Liver (tissue), 3 donors: ENCODE measurements at regions not wholly inside any gene's neighbourhood (a gene's known extent, or its start where the extent isn't known, plus 50 kb on each side); places are given as distances from the start of the nearest gene placed in this dataset.

Source experiments
- EGR1 ChIP-seq, 2 donors: IDR thresholded peaks; 2 replicates each; pipeline ENCODE4 v1.6.1; 2016 to 2018; ENCODE audit warnings: antibody characterized with exemption in 2 of 2, low read depth in 2 of 2
- FOXA1 ChIP-seq: IDR thresholded peaks from 2 replicates; pipeline ENCODE4 v1.6.1; 2016; ENCODE audit warnings: antibody characterized with exemption
- GABPA ChIP-seq, 2 donors: IDR thresholded peaks in 1 of 2; conservative IDR thresholded peaks in 1 of 2; 2 replicates each; pipeline ENCODE4 v1.6.1; 2016; ENCODE audit warnings: antibody characterized with exemption in 2 of 2, mild to moderate bottlenecking in 1 of 2, moderate library complexity in 1 of 2
- JUND ChIP-seq, 2 donors: IDR thresholded peaks; 2 replicates each; pipeline ENCODE4 v1.6.1; 2016; ENCODE audit warnings: antibody characterized with exemption in 2 of 2
- RAD21 ChIP-seq, 2 donors: IDR thresholded peaks; 2 replicates each; pipeline ENCODE4 v1.6.1; 2016; ENCODE audit warnings: antibody characterized with exemption in 2 of 2, mild to moderate bottlenecking in 2 of 2
- RXRA ChIP-seq, 2 donors: IDR thresholded peaks; 2 replicates each; pipeline ENCODE4 v1.6.1; 2017 to 2018; ENCODE audit warnings: antibody characterized with exemption in 2 of 2, mild to moderate bottlenecking in 1 of 2
- SP1 ChIP-seq: IDR thresholded peaks from 2 replicates; pipeline ENCODE4 v1.6.1; 2018; ENCODE audit warnings: antibody characterized with exemption, mild to moderate bottlenecking
- TAF1 ChIP-seq: conservative IDR thresholded peaks from 2 replicates; pipeline ENCODE4 v1.6.1; 2016; ENCODE audit warnings: antibody characterized with exemption, mild to moderate bottlenecking
- YY1 ChIP-seq: IDR thresholded peaks from 2 replicates; pipeline ENCODE4 v1.6.1; 2016; ENCODE audit warnings: antibody characterized with exemption, mild to moderate bottlenecking
- TF ChIP-seq, protein P1 (sequence below): fragments of 150-350 bp; IDR thresholded peaks from 2 replicates; pipeline ENCODE4 v1.5.1; 2017; ENCODE audit warnings: improper control_type of control experiment, low read depth, low read length; ENCODE audit not compliant: missing input control
- TF ChIP-seq, protein P2 (sequence below): IDR thresholded peaks from 2 replicates; pipeline ENCODE4 v1.6.1; 2016; ENCODE audit warnings: antibody characterized with exemption, mild to moderate bottlenecking
- TF ChIP-seq, protein P3 (sequence below): IDR thresholded peaks from 2 replicates; pipeline ENCODE4 v1.6.1; 2016; ENCODE audit warnings: antibody characterized with exemption
- TF ChIP-seq, protein P4 (sequence below): IDR thresholded peaks from 2 replicates; pipeline ENCODE4 v1.6.1; 2016; ENCODE audit warnings: antibody characterized with exemption
- donor health status: healthy.
- donor health status: healthy.

DNA sequence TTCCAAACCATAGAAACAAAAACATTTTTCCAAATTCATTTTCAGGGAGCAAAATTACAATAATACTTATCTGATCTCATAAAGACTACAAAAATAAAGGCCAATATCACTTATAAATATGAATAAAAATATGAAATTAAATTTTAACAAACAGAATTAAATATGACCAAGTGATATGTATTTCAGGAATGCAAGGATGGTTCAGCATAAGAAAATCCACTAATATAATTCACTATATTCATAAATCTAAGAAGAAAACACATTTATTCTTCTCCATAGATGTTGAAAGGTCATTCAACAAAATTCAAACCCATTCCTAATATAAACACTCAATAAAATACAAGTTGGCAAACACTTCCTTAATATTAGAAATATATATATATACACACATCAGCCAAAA lies 115.2 kb upstream of the TMEM168 start:
- TF ChIP-seq, protein P1, sequence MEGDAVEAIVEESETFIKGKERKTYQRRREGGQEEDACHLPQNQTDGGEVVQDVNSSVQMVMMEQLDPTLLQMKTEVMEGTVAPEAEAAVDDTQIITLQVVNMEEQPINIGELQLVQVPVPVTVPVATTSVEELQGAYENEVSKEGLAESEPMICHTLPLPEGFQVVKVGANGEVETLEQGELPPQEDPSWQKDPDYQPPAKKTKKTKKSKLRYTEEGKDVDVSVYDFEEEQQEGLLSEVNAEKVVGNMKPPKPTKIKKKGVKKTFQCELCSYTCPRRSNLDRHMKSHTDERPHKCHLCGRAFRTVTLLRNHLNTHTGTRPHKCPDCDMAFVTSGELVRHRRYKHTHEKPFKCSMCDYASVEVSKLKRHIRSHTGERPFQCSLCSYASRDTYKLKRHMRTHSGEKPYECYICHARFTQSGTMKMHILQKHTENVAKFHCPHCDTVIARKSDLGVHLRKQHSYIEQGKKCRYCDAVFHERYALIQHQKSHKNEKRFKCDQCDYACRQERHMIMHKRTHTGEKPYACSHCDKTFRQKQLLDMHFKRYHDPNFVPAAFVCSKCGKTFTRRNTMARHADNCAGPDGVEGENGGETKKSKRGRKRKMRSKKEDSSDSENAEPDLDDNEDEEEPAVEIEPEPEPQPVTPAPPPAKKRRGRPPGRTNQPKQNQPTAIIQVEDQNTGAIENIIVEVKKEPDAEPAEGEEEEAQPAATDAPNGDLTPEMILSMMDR, result no peak
- TF ChIP-seq EGR1 (IDR thresholded peaks at IDR 0.05; ENCODE audit: low read depth in 2 of 2) (no peak), FOXA1 (no peak), RAD21 (IDR thresholded peaks at IDR 0.05) (no peak), GABPA (IDR thresholded peaks at IDR 0.05 in 1 of 2, conservative IDR thresholded peaks at IDR 0.05 in 1 of 2) (no peak), YY1 (no peak), JUND (IDR thresholded peaks at IDR 0.05) (no peak), TAF1 (no peak), SP1 (no peak), RXRA (IDR thresholded peaks at IDR 0.05) (no peak)
- TF ChIP-seq, protein P2, sequence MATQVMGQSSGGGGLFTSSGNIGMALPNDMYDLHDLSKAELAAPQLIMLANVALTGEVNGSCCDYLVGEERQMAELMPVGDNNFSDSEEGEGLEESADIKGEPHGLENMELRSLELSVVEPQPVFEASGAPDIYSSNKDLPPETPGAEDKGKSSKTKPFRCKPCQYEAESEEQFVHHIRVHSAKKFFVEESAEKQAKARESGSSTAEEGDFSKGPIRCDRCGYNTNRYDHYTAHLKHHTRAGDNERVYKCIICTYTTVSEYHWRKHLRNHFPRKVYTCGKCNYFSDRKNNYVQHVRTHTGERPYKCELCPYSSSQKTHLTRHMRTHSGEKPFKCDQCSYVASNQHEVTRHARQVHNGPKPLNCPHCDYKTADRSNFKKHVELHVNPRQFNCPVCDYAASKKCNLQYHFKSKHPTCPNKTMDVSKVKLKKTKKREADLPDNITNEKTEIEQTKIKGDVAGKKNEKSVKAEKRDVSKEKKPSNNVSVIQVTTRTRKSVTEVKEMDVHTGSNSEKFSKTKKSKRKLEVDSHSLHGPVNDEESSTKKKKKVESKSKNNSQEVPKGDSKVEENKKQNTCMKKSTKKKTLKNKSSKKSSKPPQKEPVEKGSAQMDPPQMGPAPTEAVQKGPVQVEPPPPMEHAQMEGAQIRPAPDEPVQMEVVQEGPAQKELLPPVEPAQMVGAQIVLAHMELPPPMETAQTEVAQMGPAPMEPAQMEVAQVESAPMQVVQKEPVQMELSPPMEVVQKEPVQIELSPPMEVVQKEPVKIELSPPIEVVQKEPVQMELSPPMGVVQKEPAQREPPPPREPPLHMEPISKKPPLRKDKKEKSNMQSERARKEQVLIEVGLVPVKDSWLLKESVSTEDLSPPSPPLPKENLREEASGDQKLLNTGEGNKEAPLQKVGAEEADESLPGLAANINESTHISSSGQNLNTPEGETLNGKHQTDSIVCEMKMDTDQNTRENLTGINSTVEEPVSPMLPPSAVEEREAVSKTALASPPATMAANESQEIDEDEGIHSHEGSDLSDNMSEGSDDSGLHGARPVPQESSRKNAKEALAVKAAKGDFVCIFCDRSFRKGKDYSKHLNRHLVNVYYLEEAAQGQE, result no peak
- TF ChIP-seq, protein P3, sequence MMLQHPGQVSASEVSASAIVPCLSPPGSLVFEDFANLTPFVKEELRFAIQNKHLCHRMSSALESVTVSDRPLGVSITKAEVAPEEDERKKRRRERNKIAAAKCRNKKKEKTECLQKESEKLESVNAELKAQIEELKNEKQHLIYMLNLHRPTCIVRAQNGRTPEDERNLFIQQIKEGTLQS, result no peak
- TF ChIP-seq, protein P4, sequence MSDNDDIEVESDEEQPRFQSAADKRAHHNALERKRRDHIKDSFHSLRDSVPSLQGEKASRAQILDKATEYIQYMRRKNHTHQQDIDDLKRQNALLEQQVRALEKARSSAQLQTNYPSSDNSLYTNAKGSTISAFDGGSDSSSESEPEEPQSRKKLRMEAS, result no peak
